Thyroid gland (tissue), 4 donors: ENCODE measurements at regions not wholly inside any gene's neighbourhood (a gene's known extent, or its start where the extent isn't known, plus 50 kb on each side); places are given as distances from the start of the nearest gene placed in this dataset.

Experiments used
- CTCF ChIP-seq, 6 experiments: fragments of 200-600 bp in 3 of 6; fragments of 450-650 bp in 3 of 6; sonication (generic) in 3 of 6; IDR thresholded peaks; one replicate each; pipeline ENCODE4 v1.5.1; 2016 to 2019; ENCODE audit warnings: antibody characterized with exemption in 6 of 6, mild to moderate bottlenecking in 2 of 6, inconsistent platforms in 1 of 6, moderate library complexity in 1 of 6
- POLR2A ChIP-seq, 2 donors: fragments of 450-650 bp; IDR thresholded peaks; one replicate each; pipeline ENCODE4 v1.6.1; 2017; ENCODE audit warnings: antibody characterized with exemption in 2 of 2, mild to moderate bottlenecking in 2 of 2, moderate library complexity in 1 of 2

- no peak for TF ChIP-seq CTCF (IDR thresholded peaks at IDR 0.05)
- TF ChIP-seq POLR2A (IDR thresholded peaks at IDR 0.05): no peak
Observed at GRCh38 chr6:145548933-145549648, 186.2 kb downstream of the EPM2A start.
